ENCODE measurements at regions not wholly inside any gene's neighbourhood (a gene's known extent, or its start where the extent isn't known, plus 50 kb on each side); places are given as distances from the start of the nearest gene placed in this dataset.

DNA sequence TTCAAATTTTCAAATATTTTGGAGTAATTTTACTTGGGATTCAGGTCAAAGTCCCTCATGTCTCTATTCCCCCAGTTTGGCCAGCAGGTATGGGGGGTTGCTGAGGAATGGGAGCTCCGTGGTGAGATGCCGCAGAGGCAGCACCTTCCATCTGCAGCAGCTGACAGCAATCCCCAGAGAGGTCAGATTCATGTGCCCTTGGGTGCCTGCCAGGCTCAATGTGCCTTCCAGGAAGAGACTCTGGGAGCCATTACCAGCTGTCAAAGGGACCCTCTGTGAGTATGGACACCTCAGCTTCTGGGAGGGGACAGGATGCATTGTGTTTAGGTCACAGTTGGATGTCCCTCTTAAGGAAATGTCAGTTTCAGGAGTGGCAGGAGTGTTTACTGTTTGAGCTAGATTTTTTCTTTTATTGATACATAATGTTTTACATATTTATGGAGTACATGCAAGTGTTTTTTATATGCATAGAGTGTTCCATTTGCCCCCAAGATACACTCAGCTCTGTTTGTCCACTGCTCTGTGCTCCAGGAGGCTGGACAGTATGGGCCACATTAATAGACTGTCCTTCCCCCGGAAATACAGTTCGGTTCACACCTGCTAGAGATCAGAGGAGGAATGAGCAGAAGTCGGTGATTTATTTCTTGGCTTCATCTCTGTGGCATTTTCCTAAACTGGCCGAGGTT is 75.3 kb upstream of the GRB10 start:
- no peak overlapping the region for H2AFZ ChIP-seq (ENCODE audit: low read depth, low read length, poor library complexity, severe bottlenecking)
- H3K4me1 ChIP-seq (ENCODE audit: control insufficient read depth in 1 of 2, insufficient read depth in 2 of 2, low read length in 2 of 2): no peaks in the 10 kb centered on the region
- ATAC-seq (no peak), DNase-seq (ENCODE audit: low read depth, low spot score) (no peak)
- TF ChIP-seq ZFX (IDR thresholded peaks at IDR 0.05) (no peak), ELF1 (IDR thresholded peaks at IDR 0.05; ENCODE audit: borderline replicate concordance, low read depth) (no peak), YY1 (IDR thresholded peaks at IDR 0.05; ENCODE audit: extremely low read depth, insufficient replicate concordance, low read depth, low read length) (no peak)
- no peaks in the 10 kb centered on the region for H3K9me3 ChIP-seq (ENCODE audit: control insufficient read depth in 1 of 2, insufficient read depth in 1 of 2, low read depth in 1 of 2, low read length in 2 of 2)
- H3K4me3 ChIP-seq (replicated peaks in 1 of 2; ENCODE audit: low read depth in 1 of 2, low read length in 2 of 2): no peak overlapping the region
- no TSS peak for BruUV-seq (replicated peaks)
- H3K9ac ChIP-seq (ENCODE audit: low read length): no peak overlapping the region
- intact Hi-C loops (cut with micrococcal nuclease): no loop called here
- H3K79me2 ChIP-seq (ENCODE audit: insufficient read depth, low read length): no peaks in the 10 kb centered on the region
- H3K4me2 ChIP-seq (ENCODE audit: low read length): no peak overlapping the region
- no peaks in the 10 kb centered on the region for H3K9me2 ChIP-seq (ENCODE audit: insufficient read depth)
- ChIA-PET CTCF (no interaction called here), RAD21 (ENCODE audit: low non-redundant PET in 1 of 2, low total read pairs in 2 of 2, uncharacterized antibody in 2 of 2, unreplicated experiment in 2 of 2) (no interaction called here), POLR2A (no interaction called here)
- H3K27ac ChIP-seq (ENCODE audit: low read depth, low read length): no peak overlapping the region
- H3K36me3 ChIP-seq (ENCODE audit: control insufficient read depth in 1 of 2, insufficient read depth in 2 of 2, low read length in 2 of 2): no peaks in the 10 kb centered on the region
- no peaks in the 10 kb centered on the region for H4K20me1 ChIP-seq (ENCODE audit: insufficient read depth)
- 0 out of 2 replicates have a peak, but pooled peaks cover 4% of the 10 kb centered on the region for H3K27me3 ChIP-seq (ENCODE audit: insufficient read depth, low read length)

DNA sequence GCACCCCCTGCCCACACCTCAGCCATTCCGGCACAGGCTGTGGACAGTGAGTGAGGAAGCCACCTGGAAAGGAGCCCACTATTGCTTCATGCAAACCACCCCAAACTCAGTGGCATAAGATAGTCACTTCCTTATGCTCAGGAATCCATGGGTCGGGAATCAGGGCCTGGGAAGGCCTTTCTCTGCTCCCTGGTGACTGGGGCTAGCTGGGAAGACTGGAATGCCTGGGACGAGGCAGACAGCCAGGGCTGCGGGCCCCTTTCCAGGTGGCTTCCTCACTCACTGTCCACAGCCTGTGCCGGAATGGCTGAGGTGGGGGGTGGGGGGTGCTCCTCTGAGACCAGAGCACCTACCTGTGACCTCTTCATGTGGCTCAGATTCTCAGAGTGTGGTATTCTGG is 74.1 kb upstream of the GRB10 start:
- Histone ChIP-seq H3K4me3 (replicated peaks in 1 of 2; ENCODE audit: low read depth in 1 of 2, low read length in 2 of 2) (no peak overlapping the region), H3K4me2 (ENCODE audit: low read length) (no peak overlapping the region), H4K20me1 (ENCODE audit: insufficient read depth) (no peaks in the 10 kb centered on the region), H3K9me2 (ENCODE audit: insufficient read depth) (no peaks in the 10 kb centered on the region), H3K79me2 (ENCODE audit: insufficient read depth, low read length) (no peaks in the 10 kb centered on the region), H3K27ac (ENCODE audit: low read depth, low read length) (no peak overlapping the region), H3K9me3 (ENCODE audit: control insufficient read depth in 1 of 2, insufficient read depth in 1 of 2, low read depth in 1 of 2, low read length in 2 of 2) (no peaks in the 10 kb centered on the region), H3K36me3 (ENCODE audit: control insufficient read depth in 1 of 2, insufficient read depth in 2 of 2, low read length in 2 of 2) (no peaks in the 10 kb centered on the region), H2AFZ (ENCODE audit: low read depth, low read length, poor library complexity, severe bottlenecking) (no peak overlapping the region), H3K4me1 (ENCODE audit: control insufficient read depth in 1 of 2, insufficient read depth in 2 of 2, low read length in 2 of 2) (no peaks in the 10 kb centered on the region; a peak in 1 of 4 replicates), H3K27me3 (ENCODE audit: insufficient read depth, low read length) (0 out of 2 replicates have a peak, but pooled peaks cover 4% of the 10 kb centered on the region), H3K9ac (ENCODE audit: low read length) (no peak overlapping the region)
- ChIA-PET RAD21 (ENCODE audit: low non-redundant PET in 1 of 2, low total read pairs in 2 of 2, uncharacterized antibody in 2 of 2, unreplicated experiment in 2 of 2) (no interaction called here), CTCF (no interaction called here), POLR2A (no interaction called here)
- BruUV-seq (replicated peaks): no TSS peak
- intact Hi-C loops (cut with micrococcal nuclease): no loop called here
- no peak for ATAC-seq
- no peak for DNase-seq (ENCODE audit: low read depth, low spot score)
- no peak for TF ChIP-seq CTCF (IDR thresholded peaks at IDR 0.05 in 2 of 3, conservative IDR thresholded peaks at IDR 0.05 in 1 of 3; ENCODE audit: borderline replicate concordance in 1 of 3, insufficient read depth in 1 of 3, low read depth in 2 of 3, low read length in 2 of 3)
- no peak for TF ChIP-seq POLR2AphosphoS5 (IDR thresholded peaks at IDR 0.05; ENCODE audit: low read depth, low read length)
- no peak for TF ChIP-seq YY1 (IDR thresholded peaks at IDR 0.05; ENCODE audit: extremely low read depth, insufficient replicate concordance, low read depth, low read length)
- TF ChIP-seq CEBPB (IDR thresholded peaks at IDR 0.05; ENCODE audit: low read depth): no peak
- no peak for TF ChIP-seq CBX3 (IDR thresholded peaks at IDR 0.05; ENCODE audit: low read depth)
- no peak for TF ChIP-seq SIN3A (IDR thresholded peaks at IDR 0.05; ENCODE audit: low read depth)
- TF ChIP-seq SP1 (IDR thresholded peaks at IDR 0.05; ENCODE audit: low read depth): no peak
- no peak for TF ChIP-seq TCF7L2 (IDR thresholded peaks at IDR 0.05; ENCODE audit: borderline replicate concordance, extremely low read depth, insufficient read depth, insufficient read length)
- TF ChIP-seq JUND (IDR thresholded peaks at IDR 0.05): no peak
- TF ChIP-seq ZFX (IDR thresholded peaks at IDR 0.05): no peak
- no peak for TF ChIP-seq EGR1 (IDR thresholded peaks at IDR 0.05; ENCODE audit: low read depth)
- no peak for TF ChIP-seq POLR2A (IDR thresholded peaks at IDR 0.05; ENCODE audit: borderline replicate concordance, extremely low read depth, insufficient read depth, insufficient read length)
- no peak for TF ChIP-seq ELF1 (IDR thresholded peaks at IDR 0.05; ENCODE audit: borderline replicate concordance, low read depth)
- TF ChIP-seq, protein P1, sequence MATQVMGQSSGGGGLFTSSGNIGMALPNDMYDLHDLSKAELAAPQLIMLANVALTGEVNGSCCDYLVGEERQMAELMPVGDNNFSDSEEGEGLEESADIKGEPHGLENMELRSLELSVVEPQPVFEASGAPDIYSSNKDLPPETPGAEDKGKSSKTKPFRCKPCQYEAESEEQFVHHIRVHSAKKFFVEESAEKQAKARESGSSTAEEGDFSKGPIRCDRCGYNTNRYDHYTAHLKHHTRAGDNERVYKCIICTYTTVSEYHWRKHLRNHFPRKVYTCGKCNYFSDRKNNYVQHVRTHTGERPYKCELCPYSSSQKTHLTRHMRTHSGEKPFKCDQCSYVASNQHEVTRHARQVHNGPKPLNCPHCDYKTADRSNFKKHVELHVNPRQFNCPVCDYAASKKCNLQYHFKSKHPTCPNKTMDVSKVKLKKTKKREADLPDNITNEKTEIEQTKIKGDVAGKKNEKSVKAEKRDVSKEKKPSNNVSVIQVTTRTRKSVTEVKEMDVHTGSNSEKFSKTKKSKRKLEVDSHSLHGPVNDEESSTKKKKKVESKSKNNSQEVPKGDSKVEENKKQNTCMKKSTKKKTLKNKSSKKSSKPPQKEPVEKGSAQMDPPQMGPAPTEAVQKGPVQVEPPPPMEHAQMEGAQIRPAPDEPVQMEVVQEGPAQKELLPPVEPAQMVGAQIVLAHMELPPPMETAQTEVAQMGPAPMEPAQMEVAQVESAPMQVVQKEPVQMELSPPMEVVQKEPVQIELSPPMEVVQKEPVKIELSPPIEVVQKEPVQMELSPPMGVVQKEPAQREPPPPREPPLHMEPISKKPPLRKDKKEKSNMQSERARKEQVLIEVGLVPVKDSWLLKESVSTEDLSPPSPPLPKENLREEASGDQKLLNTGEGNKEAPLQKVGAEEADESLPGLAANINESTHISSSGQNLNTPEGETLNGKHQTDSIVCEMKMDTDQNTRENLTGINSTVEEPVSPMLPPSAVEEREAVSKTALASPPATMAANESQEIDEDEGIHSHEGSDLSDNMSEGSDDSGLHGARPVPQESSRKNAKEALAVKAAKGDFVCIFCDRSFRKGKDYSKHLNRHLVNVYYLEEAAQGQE (IDR thresholded peaks at IDR 0.05; ENCODE audit: low read depth): no peak
